ENCODE measurements at regions not wholly inside any gene's neighbourhood (a gene's known extent, or its start where the extent isn't known, plus 50 kb on each side); places are given as distances from the start of the nearest gene placed in this dataset.

GRCh38 chr2:204494681-204495080 is 50.6 kb upstream of the PARD3B start:
- no peak for DNase-seq

- no peak for DNase-seq
These were observed 49.9 kb upstream of the PARD3B start for GRCh38 chr2:204495381-204495780.

All from activated gamma-delta T cell treated with Interleukin-2 at 50 U/mL for 16 hours (primary cell).